ENCODE measurements at regions not wholly inside any gene's neighbourhood (a gene's known extent, or its start where the extent isn't known, plus 50 kb on each side); places are given as distances from the start of the nearest gene placed in this dataset.

GRCh38 chr16:76956841-76957240 is 234.1 kb upstream of the MON1B start:
- no peak for TF ChIP-seq CTCF (IDR thresholded peaks at IDR 0.05)
- no peak for TF ChIP-seq EP300 (IDR thresholded peaks at IDR 0.05)
